GM21528 (cell line): ENCODE measurements at regions not wholly inside any gene's neighbourhood (a gene's known extent, or its start where the extent isn't known, plus 50 kb on each side); places are given as distances from the start of the nearest gene placed in this dataset.
"Not testable (repeated sequence)": the region's sequence is repeated elsewhere in the genome, so short reads cannot be mapped to it uniquely, and the experiment has no call there.

Experiments used
- ATAC-seq: cut with Tn5 transposase; IDR thresholded peaks from one replicate; pipeline ENCODE4 v1.9.1; 2021; ENCODE audit warnings: mild to moderate bottlenecking, moderate library complexity; ENCODE audit not compliant: unreplicated experiment, low FRiP score

DNA sequence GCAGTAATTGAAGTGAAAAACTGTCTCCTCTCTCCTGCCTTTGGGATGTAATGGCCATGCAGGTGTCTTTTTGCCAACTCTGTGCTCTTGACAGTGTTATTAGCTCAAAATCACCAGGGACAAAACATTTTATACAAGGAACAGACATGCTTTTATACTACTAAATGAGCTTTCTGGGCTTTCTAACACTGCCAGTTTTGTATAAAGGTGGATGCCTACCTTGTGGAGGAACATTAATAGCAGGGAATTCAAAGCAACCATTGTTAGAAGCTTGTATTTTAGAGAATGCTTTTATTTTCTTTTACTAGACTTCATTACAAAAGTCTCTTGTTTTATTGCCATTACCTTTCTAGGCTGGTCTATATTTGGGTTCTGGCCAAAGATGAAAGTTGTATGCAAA is 54.7 kb upstream of the ARSJ start:
- no peak for ATAC-seq

DNA sequence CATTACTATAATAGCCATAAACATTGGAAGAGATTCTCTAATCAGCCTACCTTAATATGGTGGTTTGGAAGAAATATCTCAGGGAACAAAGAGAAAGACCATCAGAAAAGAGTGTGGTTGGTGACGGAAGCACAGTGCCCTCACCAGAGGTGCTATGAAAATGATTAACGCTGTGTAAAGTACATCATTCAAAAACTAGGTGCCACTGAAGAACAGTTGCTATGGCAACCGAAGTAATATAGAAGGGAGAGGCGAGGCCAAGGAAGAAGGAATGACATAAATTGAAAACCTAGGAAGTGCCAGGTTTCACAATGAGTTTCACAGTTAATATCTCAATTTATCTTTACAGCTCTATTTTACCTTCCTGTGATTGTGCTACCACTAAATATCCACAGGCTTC is 57.0 kb upstream of the ARSJ start:
- no peak for ATAC-seq

DNA sequence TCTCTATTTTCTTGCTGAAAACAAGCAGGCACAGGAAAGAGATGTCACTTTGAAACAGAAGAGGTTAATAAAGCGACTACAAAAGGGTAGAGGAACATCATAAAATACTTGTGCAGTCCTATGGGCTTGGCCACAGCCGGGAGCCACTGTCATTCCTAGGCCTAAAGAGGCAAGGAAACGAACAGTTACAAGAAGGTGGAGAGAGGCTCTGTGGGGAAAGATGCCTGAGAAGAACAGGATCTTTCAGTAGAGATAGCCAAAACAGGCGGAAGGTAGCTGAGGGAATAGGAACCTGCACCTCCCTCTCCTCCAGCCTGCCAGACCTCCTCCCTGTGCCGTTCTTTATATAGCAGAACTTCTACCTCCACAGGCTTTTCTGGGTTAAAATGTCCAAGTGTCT is 57.4 kb upstream of the ARSJ start:
- no peak for ATAC-seq

DNA sequence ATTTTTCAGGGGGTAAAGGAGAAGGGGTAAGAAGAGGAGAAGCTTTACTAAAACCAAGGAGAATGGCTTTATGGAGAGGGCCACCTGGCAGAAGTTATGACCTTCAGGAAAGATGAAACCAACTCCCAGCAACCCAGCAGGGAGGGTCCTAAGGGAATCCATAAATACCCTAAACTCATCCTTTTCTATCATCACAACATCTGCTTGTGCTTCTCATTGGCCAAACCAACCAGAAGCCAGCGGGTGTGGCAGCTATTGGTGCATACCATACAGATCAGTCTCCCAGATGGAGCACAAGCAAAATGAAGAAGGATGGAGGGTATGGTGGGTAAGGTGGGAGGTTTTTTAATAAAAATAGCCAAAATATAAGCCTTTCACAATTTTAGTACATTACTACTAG is 58.5 kb upstream of the ARSJ start:
- no peak for ATAC-seq

DNA sequence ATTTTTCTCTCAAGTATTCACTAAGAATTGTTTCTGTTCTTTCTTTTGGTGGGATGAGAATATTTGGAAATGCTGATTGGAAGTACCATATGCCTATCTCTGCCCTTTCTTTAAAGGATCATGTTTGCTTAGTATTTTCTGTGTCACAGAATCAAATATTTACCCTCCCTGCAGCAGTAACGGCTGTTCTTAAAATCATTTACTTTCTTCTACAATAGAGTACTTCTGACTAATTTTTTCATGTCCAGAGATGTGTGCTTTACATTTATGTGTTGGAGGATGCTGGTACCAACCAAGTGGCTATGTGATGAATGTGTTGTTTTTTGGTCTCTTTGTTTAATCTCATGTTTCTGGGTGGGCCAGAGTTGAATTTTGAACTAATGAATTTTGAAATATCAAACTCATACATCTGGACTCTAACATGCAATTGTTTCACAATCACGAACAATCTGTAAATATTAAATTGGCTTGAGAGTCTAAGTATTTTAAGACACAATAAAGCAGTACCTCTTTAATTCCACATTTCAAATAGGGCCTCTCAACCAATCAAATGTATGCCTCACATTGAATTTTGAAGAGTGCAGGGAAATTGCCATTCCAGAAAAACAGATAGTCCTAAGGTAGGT is 59.4 kb upstream of the ARSJ start:
- ATAC-seq, result no peak

DNA sequence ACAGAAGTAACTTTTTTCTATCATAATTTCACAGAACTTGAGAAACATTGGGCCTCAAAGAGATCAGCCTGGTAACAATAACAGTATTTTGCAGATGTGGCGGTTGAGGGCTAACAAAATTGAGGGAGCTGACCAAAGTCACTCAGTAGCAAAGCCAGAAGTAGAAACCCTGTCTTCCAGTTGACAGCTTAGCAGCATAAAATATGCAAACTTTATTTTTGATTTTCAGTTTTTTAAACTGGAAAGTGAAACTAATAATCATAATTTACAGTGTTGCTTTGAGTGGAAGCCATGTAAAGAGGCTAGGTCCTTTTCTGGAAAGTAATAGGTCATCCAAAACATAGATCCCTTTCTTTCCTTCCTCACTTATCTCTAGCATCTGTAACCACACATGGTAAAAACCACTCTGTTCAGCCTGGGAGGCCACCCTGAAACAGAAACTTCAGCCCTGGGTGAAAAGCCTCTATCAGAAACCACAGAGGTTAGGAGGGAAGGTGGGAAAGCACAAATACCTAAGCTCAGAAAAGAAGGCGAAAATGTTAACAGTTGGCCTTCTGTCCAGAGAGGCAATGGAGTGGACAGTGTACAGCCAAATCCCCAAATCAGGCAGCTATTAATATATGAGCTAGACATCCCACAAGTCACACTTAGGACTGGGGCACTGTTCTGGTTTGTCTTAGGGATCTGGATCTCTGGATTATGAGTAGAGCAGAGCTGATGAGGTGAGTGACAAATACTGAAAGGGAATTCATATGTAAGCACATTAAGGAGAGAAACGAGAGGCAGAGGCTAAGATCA is 61.1 kb upstream of the ARSJ start:
- peak; percentile 95 for ATAC-seq

DNA sequence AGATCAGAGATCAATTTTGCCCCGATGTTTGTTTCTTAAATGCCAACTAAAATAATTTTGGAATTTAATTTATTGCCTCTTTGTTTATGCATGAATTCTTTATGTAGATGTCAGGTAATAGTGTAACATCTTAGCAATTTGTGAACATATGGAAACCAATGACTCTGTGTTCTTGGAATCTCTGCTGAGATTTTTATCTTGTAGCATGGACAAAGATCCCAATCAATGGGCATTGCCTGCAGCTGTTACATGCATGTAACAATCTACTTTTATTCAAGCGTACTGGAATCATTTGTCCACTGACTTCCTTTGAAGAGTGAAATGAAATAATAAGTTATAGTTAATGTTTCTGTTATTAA is 61.6 kb upstream of the ARSJ start:
- no peak for ATAC-seq

DNA sequence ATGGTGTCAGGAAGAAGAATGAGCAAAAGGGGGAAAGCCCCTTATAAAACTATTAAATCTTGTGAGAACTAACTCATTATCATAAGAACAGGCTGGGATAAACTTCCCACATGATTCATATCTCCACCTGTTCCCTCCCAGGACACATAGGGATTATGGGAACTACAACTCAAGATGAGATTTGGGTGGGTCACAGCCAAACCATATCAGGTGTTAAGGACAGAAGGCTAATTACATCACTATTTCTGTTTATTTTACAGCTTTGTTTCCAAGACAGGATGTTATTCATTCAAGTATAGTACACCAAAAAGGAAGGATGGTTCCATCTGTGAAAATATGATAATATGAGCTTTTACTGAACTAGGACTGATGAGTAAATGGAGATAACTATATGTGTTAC is 63.7 kb upstream of the ARSJ start:
- ATAC-seq, result no peak

DNA sequence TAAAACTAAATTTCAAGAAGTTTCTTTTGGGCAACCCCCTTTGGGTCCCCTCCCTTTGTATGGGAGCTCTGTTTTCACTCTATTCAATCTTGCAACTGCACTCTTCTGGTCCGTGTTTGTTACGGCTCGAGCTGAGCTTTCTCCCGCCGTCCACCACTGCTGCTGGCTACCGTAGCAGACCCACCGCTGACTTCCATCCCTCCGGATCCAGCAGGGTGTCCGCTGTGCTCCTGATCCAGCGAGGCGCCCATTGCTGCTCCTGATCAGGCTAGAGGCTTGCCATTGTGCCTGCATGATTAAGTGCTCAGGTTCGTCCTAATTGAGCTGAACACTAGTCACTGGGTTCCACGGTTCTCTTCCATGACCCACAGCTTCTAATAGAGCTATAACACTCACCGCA is 64.9 kb upstream of the ARSJ start:
- not testable (repeated sequence) for ATAC-seq

DNA sequence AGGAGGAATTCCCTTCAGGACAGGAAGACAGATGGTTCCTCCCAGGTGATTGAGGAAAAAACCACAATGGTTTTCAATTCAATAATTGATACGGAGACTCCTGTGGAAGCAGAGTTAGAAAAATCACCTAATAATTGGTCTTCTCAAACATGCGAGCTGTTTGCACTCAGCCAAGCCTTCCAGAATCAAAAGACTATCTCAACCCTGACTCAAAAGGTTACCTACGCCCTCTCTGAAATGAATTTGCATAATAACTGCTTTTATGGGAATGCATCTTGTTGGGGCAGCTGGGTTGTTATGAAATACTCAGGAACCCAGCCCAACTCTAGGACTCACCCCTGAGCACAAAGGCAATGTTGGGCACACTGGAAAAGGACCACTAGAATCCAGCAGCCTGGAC is 66.9 kb upstream of the ARSJ start:
- no peak for ATAC-seq

DNA sequence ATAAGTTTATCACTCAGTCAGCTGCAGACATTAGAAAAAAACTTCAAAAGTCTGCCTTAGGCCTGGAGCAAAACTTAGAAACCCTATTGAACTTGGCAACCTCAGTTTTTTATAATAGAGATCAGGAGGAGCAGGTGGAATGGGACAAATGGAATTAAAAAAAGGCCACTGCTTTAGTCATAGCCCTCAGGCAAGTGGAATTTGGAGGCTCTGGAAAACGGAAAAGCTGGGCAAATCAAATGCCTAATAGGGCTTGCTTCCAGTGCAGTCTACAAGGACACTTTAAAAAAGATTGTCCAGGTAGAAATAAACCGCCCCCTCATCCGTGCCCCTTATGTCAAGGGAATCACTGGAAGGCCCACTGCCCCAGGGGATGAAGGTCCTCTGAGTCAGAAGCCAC is 68.7 kb upstream of the ARSJ start:
- not testable (repeated sequence) for ATAC-seq

DNA sequence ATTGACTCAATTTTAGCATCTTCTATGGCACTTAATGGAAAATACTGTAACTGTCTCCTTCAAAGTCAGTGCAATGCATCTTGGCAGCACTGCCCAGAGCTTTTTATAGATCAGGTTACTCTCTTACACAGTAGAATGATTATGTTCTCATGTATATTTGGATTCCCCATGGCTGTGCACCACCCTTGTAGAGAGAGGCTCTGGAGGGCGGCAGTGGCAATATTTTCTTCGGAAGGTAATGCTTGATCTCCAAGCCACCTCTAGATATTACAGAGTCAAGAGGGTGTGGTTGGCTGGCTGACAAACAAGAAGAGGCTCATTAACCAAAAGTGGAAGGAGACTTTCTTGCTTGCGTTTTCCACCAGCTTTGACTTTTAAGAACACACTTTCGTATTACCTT is 72.8 kb upstream of the ARSJ start:
- ATAC-seq, result no peak

DNA sequence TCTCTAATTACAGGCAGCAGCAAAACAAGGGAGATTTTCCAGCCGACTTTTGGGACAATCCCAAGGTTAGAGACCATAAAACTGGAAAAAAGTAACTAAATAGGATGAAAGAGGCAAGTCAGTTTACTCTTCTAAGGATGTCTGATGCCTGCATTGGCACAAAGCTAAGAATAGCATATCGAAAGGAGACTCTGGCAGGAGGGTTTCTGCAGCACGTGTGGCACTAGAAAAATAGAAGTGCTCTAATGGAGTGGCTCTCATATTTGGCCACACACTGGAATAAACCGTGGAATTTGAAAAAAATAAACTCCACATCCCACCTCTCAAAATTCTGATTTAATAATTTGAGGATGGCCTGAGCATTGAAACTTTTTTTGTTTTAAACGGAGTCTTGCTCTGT is 77.2 kb upstream of the ARSJ start:
- ATAC-seq, result no peak

DNA sequence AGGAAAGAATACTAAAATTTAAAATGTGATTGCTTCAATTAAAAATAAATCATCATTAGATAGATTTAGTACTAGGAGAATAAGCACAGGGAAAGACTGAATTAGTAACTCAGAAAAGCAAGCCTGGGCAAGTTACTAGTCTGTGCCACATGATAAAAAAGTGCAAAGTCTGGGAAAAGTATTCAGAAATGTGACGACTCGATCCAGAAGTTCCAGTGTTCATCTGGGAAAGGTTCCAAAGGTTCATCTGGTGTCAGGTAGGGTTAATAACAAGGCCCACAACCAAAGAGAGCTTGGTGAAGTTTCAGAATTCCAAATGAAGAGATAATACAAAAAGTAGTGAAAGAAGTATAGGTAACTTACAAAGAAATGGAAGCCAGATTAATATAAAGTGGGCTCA is 78.3 kb upstream of the ARSJ start:
- no peak for ATAC-seq

DNA sequence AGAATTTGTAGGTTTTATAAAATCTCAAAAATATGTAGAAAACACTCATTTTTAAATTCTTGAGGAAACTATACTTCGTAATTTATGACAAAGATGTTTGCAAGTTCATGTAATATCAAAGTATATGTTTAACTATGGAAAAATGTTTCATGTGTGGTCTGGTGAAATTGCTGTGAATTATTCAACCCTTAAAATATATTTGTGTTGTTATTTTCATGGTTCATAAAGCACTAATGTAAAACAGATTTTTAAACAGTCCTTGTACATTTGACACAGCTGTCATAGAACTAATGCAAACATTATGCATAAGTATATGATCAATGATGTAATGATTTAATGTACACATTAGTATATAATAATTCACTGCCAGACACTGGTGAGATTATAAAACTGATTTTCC is 83.1 kb upstream of the ARSJ start:
- ATAC-seq, result no peak

DNA sequence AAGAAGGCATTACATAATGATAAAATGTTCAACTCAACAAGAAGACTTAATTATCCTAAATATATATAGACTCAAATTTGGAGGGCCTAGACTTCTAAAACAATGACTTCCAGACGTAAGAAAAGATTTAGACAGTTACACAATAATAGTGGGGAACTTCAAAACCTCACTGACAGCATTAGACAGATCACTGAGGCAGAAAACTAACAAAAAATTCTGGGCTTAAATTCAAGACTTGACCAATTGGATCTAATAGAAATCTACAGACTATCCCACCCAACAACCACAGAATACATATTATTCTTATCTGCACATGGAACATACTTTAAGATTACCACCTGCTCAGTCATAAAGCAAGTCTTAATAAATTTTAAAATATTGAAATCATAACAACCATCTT is 93.3 kb upstream of the ARSJ start:
- no peak for ATAC-seq

DNA sequence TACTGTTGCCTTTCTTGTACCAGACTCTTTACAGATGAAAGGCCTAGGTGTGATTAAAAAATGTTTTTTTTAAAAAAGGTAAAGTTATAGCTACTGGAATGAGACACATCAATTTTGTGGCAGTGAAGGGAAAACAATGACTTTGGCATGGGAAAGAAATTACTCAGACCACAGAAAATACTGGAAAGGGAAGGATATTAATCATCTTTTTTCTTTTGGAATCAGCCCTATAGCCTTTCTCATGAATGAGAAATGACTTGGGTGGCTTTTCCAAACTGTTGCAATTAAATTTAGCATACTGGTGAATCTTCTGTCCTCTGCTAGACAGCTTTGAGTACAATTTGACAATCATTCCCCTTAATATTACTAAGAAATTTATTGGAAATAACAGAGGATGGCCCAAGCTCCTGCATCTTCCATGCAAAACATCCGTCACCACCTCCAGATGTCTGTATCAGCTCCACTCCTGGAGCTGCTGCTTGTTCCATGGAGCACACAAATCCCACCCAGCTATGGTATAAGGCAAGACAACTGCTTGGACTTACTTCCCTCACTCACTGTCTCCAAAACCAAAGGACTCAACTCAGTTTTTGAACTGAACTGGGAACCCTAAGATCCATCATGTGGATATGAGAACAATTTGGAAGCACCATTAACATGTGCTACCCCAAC is 97.6 kb upstream of the ARSJ start:
- no peak for ATAC-seq

DNA sequence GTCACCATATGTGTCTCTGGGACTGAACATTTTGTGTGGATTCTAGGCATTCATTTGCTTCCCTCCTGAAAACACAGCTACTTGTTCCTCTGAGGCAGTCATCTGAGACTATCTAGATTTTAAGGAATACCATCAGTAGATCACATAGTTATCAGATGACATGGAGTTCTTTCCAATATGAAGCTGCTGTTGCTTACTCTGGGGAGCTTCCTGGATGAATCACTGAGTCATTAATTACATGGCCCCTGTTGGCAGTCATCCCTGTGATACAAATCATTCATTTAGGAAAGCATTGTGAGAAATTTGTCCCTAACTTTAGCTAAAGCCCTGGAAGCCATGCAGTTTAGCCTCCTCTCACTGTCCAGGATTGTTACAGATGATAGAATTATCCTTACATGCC is 98.2 kb upstream of the ARSJ start:
- no peak for ATAC-seq

DNA sequence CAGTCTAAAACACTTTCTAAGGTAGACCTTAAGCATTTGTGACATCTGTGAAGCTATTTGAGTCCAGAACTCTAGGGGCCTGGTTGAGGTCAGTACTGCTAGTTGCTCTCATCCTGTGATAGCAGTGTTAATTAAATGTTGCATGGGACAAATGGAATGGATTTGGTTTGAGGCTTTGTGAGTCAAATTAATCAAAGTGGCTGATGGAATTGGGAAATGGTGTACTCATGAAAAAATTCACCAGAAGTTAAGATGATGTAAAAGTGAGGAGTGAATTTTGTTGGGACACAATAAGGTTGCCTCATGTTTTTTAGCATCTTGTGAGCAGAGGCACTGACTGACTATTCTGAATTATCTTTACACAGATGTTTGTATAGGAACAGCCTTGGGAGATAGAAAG is 99.2 kb upstream of the ARSJ start:
- ATAC-seq, result no peak

DNA sequence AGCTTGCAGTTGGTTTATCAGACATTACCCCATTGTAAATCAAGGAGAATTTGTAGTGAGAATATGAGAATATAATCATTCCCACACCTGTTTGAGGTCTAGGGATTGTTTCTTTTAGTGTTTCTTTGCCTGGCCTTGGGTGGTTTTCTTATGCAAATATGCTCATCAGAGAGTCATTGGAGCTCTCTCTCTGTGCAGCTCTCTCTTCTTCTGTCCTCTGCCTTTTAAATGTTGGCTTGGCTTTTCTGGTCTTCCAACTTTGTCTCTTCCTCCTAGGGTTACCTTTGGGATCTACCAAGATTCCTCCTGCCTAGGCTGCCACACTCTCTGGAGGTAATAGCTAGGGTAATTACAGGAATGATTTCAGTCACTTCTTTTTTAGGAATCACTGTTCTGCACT is 102.3 kb upstream of the ARSJ start:
- ATAC-seq, result no peak

DNA sequence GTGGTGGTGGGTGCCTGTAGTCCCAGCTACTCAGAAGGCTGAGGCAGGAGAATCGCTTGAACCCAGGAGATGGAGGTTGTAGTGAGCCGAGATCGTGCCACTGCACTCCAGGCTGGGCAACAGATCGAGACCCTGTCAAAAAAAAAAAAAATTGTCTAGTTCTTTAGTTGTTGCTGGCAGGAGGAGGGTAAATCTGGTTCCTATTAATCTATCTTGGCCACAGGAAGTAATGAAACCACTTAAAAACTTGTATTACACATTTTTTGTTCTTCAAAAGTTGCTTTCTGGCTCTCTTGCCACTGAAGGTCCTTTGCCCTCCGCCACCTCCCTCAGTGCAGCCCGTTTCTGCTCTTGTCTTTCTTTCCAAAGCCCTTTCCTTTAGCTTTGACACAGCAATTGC is 102.9 kb upstream of the ARSJ start:
- no peak for ATAC-seq
